ENCODE measurements at regions not wholly inside any gene's neighbourhood (a gene's known extent, or its start where the extent isn't known, plus 50 kb on each side); places are given as distances from the start of the nearest gene placed in this dataset.

DNA sequence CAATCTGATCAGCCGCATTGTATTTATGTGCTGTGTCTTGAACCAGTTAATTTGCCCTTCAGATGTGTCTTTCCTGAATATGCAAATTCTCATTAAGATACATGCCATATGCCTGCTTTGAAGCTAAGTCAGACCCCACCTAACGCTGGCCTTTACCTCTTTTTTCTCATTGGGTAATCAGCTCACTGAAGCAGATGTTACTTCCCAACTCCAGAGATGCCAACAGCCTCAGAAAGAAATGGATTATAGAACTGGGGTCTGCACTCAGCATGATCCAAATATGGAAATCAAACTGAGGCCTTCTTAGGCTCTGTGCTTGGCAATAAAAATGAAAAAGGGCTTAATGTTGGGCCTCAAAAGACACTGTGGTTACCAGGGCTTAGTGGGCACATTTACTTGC is 113.9 kb downstream of the FZD1 start:
- TF ChIP-seq, protein P1, sequence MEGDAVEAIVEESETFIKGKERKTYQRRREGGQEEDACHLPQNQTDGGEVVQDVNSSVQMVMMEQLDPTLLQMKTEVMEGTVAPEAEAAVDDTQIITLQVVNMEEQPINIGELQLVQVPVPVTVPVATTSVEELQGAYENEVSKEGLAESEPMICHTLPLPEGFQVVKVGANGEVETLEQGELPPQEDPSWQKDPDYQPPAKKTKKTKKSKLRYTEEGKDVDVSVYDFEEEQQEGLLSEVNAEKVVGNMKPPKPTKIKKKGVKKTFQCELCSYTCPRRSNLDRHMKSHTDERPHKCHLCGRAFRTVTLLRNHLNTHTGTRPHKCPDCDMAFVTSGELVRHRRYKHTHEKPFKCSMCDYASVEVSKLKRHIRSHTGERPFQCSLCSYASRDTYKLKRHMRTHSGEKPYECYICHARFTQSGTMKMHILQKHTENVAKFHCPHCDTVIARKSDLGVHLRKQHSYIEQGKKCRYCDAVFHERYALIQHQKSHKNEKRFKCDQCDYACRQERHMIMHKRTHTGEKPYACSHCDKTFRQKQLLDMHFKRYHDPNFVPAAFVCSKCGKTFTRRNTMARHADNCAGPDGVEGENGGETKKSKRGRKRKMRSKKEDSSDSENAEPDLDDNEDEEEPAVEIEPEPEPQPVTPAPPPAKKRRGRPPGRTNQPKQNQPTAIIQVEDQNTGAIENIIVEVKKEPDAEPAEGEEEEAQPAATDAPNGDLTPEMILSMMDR (IDR thresholded peaks at IDR 0.05; ENCODE audit: poor library complexity, severe bottlenecking) = no peak
- TF ChIP-seq TAF1 (IDR thresholded peaks at IDR 0.05; ENCODE audit: low read depth) = no peak
- TF ChIP-seq POLR2AphosphoS5 (IDR thresholded peaks at IDR 0.05) = no peak
- TF ChIP-seq EP300 (conservative IDR thresholded peaks at IDR 0.05; ENCODE audit: poor library complexity, severe bottlenecking) = no peak
- no peak for TF ChIP-seq SMC3 (conservative IDR thresholded peaks at IDR 0.05; ENCODE audit: poor library complexity)
- TF ChIP-seq, protein P2, sequence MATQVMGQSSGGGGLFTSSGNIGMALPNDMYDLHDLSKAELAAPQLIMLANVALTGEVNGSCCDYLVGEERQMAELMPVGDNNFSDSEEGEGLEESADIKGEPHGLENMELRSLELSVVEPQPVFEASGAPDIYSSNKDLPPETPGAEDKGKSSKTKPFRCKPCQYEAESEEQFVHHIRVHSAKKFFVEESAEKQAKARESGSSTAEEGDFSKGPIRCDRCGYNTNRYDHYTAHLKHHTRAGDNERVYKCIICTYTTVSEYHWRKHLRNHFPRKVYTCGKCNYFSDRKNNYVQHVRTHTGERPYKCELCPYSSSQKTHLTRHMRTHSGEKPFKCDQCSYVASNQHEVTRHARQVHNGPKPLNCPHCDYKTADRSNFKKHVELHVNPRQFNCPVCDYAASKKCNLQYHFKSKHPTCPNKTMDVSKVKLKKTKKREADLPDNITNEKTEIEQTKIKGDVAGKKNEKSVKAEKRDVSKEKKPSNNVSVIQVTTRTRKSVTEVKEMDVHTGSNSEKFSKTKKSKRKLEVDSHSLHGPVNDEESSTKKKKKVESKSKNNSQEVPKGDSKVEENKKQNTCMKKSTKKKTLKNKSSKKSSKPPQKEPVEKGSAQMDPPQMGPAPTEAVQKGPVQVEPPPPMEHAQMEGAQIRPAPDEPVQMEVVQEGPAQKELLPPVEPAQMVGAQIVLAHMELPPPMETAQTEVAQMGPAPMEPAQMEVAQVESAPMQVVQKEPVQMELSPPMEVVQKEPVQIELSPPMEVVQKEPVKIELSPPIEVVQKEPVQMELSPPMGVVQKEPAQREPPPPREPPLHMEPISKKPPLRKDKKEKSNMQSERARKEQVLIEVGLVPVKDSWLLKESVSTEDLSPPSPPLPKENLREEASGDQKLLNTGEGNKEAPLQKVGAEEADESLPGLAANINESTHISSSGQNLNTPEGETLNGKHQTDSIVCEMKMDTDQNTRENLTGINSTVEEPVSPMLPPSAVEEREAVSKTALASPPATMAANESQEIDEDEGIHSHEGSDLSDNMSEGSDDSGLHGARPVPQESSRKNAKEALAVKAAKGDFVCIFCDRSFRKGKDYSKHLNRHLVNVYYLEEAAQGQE (IDR thresholded peaks at IDR 0.05; ENCODE audit: borderline replicate concordance) = no peak
- no peak for TF ChIP-seq EZH2 (IDR thresholded peaks at IDR 0.05; ENCODE audit: borderline replicate concordance, insufficient read depth, low read length, poor library complexity, severe bottlenecking)
- no peak for TF ChIP-seq RAD21 (conservative IDR thresholded peaks at IDR 0.05)
- no peak for TF ChIP-seq MXI1 (conservative IDR thresholded peaks at IDR 0.05; ENCODE audit: poor library complexity, severe bottlenecking)

Data from neural cell (in vitro differentiated cells).